WERI-Rb-1 (cell line): ENCODE measurements at regions not wholly inside any gene's neighbourhood (a gene's known extent, or its start where the extent isn't known, plus 50 kb on each side); places are given as distances from the start of the nearest gene placed in this dataset.

Experiments used
- DNase-seq: peaks from one replicate; pipeline ENCODE4 v3.0.0-alpha.2; 2020
- H3K27ac ChIP-seq: fragments of 250-450 bp; sonication (Bioruptor Pico); 2 replicates; pipeline ENCODE4 v1.5.1; 2020; ENCODE audit warnings: mild to moderate bottlenecking, moderate library complexity
- H3K27me3 ChIP-seq: fragments of 250-450 bp; sonication (Bioruptor Pico); 2 replicates; pipeline ENCODE4 v1.5.1; 2021; ENCODE audit warnings: mild to moderate bottlenecking, low read depth, moderate library complexity; ENCODE audit not compliant: insufficient read depth, severe bottlenecking
- H3K36me3 ChIP-seq: fragments of 250-450 bp; sonication (Bioruptor Pico); 2 replicates; pipeline ENCODE4 v1.5.1; 2020; ENCODE audit warnings: mild to moderate bottlenecking, moderate library complexity
- H3K4me3 ChIP-seq: 2 replicates; pipeline ENCODE4 v1.5.1; 2011; ENCODE audit warnings: low read depth, mild to moderate bottlenecking, control low read depth, low read length
- H3K9me3 ChIP-seq: fragments of 250-450 bp; sonication (Bioruptor Pico); 2 replicates; pipeline ENCODE4 v1.5.1; 2021; ENCODE audit warnings: mild to moderate bottlenecking, moderate library complexity; ENCODE audit not compliant: severe bottlenecking
- CTCF ChIP-seq: IDR thresholded peaks from 2 replicates; pipeline ENCODE4 v1.5.1; 2011; ENCODE audit warnings: low read depth, mild to moderate bottlenecking, control low read depth, inconsistent platforms, low read length

DNA sequence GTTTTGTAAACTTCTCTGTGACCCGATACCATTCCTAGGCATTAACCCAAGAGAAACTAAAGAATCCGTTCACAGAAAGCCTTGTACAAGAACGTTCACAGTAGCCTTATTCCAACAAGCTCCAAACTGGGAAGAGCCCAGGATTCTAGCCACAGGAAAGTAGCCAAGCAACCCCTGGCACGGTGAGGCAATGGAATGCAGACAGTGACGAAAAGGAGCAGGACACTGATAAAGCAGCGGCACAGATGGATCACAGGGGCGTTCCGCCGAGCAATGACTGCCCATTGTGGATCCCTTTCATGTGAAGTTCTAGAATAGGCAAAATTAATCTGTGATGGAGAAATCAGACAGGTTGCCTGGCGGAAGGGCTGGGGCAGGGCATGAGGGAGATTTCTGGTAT is 198.7 kb upstream of the CHRNA7 start:
- no peak overlapping the region for H3K4me3 ChIP-seq
- DNase-seq = no peak

DNA sequence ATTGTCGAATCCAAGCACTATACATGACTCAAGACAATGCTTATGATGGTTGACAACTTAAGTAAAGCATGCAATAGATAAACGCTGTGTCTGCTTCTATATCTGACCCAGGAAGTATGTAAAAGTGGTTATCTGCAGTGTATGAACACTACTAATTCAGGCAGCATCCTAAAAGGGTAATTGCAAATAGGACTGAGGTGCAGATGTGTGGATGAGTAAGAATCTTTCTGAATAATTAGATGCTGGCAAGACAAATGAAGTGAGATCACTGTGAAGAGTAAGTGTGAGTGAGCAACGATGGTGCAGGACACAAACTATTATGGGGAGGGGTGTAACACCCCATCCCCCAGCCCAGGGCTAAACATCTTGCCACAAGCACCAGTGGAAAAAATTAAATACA is 195.7 kb upstream of the CHRNA7 start:
- no peaks in the 10 kb centered on the region for H3K27me3 ChIP-seq
- no peaks in the 10 kb centered on the region for H3K9me3 ChIP-seq
- H3K4me3 ChIP-seq = no peak overlapping the region
- no peak for TF ChIP-seq CTCF
- H3K36me3 ChIP-seq = no peaks in the 10 kb centered on the region
- H3K27ac ChIP-seq = no peak overlapping the region
- DNase-seq = no peak

More for the DNA sequence above, 198.7 kb upstream of the CHRNA7 start:
- Histone ChIP-seq H3K9me3 (no peaks in the 10 kb centered on the region), H3K27me3 (no peaks in the 10 kb centered on the region), H3K27ac (no peak overlapping the region), H3K36me3 (no peaks in the 10 kb centered on the region)
- no peak for TF ChIP-seq CTCF

DNA sequence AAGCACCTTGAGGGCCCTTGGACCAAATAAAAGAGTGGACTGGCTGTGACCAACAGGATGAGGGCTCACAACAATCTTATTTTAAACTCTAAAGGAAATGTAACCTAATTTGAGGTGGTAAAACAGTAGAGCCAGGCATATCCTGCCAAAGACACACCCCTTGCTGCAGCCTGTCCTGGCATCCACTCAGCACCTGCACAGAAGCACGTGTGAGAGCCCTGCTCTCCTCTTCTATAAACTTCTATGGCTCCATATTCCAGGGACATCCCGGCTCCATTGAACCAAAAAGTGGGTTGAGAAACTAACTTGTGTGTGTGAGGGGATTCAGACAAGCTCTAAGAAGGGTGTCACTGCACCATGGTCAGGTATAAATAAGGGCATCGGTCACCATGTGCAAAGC is 190.9 kb upstream of the CHRNA7 start:
- H3K4me3 ChIP-seq = no peak overlapping the region
- no peaks in the 10 kb centered on the region for H3K27me3 ChIP-seq
- H3K27ac ChIP-seq = no peak overlapping the region
- no peaks in the 10 kb centered on the region for H3K36me3 ChIP-seq
- TF ChIP-seq CTCF = no peak
- DNase-seq = no peak
- H3K9me3 ChIP-seq = no peaks in the 10 kb centered on the region

GRCh38 chr15:31840849-31841476 is 189.4 kb upstream of the CHRNA7 start:
- no peak for TF ChIP-seq CTCF
- H3K27ac ChIP-seq = no peak overlapping the region
- no peak for DNase-seq

DNA sequence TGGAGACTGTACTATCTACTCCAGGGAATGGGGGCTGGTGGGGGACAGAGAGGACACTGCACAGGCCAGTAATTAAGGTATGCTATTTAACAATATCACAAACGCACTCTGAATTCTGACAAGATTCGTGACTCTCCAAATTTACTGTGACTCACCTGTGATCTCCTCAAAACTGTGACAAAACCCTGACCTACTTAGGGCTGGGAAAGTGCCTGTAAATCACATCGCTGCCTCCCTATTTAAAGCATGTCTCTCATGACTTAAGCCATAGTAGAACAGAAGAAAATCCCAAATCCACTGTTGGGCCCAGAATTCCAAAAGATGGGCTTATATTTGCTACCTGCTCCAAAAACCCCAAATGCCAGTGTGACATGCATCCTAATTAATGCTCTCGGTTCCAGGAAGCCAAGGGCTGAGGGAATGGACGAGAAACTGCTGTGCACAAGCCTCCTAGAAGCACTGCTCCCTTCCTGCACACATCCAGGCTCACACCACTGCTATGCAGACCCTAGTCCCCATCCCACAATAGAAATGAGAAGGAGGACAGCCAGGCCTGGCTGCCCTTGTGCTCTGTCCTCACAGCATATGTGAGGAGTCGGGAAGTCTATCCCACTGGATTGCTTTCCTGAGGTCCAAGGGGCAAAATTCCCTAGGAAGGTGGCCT is 187.7 kb upstream of the CHRNA7 start:
- no peak for TF ChIP-seq CTCF
- DNase-seq = no peak
- no peaks in the 10 kb centered on the region for H3K9me3 ChIP-seq
- H3K4me3 ChIP-seq = no peak overlapping the region
- no peak overlapping the region for H3K27ac ChIP-seq
- no peaks in the 10 kb centered on the region for H3K27me3 ChIP-seq
- H3K36me3 ChIP-seq = no peaks in the 10 kb centered on the region

More at GRCh38 chr15:31840849-31841476, 189.4 kb upstream of the CHRNA7 start:
- Histone ChIP-seq H3K27me3 (no peaks in the 10 kb centered on the region), H3K9me3 (no peaks in the 10 kb centered on the region), H3K36me3 (no peaks in the 10 kb centered on the region), H3K4me3 (no peak overlapping the region)
